NCI-H2196 treated with DMSO at 0.1 percent for 48 hours (cell line): ENCODE measurements at regions not wholly inside any gene's neighbourhood (a gene's known extent, or its start where the extent isn't known, plus 50 kb on each side); places are given as distances from the start of the nearest gene placed in this dataset.

ENCODE experiments used
- DNase-seq: peaks from one replicate; lab custom pipeline; 2025; ENCODE audit not compliant: unreplicated experiment; lab: John Stamatoyannopoulos, UW

DNA sequence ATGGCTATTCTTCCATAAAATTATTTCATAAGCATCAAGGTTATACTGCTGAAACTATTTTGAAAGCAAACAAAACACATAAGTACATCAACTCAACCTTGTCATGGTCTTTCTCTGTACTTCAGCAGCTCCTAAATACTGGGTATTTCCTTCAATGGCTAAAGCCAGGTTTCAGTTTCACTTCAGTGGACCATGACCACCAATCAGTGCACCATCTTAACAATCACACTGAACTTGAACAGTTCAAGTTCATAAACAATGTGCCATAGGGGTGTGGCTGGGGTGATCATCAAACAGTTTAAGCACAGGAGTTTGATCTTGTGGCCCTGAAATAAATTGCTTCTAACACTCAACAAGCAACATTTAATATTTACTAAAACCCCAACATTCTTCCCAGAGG, 124.1 kb upstream of the FIGN start:
- DNase-seq, result no peak

DNA sequence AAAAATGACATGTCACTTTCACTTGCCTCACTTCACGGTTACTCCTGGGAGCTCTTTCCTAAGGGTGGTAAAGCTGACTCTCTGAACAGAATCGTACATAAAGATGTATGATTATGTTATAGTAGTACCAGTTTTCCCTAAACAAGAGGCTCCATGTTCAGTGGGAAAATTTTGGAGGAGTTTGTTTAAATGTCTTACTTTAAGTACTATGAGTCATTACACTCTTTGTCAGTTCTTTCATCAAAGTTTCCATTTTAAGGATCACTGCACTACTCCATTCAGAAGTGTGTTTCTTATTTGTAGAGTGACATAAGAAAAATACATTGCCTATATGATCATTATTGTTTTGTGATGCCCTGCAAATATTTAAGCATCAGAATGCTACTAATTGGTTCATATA, 121.1 kb upstream of the FIGN start:
- no peak for DNase-seq

DNA sequence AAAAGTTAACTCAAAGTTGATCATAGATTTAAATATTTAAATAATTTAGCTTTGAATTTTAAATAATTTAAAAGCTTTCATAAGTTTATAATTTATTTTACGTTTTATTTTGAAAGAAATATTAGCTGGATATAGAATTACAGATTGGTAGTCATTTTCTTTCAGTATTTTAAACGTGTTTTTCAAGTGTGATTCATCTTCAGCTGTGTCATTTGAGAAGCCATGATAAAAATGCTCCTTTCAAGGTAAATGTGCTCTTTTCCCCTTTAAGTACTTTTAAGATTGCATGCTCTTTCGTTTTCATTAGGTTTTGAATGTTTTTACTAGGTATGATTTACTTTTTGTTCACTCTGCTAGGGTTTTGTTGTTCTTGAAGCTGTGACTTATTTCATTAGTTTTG, 116.8 kb upstream of the FIGN start:
- no peak for DNase-seq

DNA sequence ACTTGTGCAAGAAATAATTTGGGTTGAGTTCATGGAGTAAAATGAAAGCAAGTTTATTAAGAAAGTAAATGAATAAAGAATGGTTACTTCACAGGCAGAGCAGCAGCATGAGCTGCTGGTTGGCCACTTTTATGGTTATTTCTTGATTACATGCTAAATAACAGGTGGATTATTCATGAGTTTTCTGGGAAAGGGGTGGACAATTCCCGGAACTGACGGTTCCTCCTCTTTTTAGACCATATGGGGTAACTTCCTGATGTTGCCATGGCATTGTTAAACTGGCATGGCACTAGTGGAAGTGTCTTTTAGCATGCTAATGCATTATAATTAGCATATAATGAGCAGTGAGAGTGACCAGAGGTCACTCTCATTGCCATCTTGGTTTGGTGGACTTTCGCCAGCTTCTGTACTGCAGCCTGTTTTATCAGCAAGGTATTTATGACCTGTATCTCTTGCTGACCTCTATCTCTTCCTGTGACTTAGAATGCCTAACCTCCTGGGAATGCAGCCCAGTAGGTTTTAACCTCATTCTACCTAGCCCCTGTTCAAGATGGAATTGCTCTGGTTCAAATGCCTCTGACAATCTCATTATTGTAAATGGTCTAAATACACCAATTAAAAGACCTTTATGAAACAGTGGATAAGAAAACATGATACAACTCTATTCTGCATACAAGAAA, 114.1 kb upstream of the FIGN start:
- DNase-seq, result no peak

DNA sequence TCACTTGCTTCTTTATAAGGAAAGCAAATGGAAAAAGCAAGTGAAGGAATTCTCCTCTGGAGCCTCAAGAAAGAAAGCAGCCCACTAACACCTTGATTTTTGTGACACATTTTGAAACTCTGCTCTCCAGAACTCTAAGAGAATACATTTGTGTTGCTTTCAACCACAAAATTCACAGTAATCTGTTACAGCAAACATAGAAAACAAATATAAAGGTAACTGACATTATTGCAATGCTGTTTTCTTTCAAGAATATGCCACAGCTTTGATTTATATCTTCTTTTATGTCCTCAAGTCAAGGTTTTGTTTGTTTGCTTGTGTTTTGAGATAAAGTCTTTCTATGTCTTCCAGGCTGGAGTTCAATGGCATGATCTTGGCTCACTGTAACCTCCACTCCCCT, 103.1 kb upstream of the FIGN start:
- no peak for DNase-seq

DNA sequence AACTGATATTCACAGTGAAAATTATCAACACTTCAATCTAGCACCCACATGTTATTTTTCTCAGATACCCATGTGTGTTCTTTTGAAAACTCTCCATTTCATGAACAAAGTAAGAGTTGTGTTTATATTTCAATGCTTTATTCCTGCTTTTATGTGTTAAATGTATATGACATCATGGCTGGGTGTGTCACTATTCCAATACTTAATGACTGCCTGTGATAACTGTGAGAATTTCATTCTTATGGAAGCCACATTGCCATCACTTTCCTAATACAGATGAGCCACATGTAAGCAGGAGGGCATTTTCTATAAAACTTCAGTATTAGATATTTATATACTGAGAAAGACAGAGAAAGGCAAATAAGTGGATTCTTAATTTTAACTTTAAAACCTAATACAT, 100.4 kb upstream of the FIGN start:
- no peak for DNase-seq

DNA sequence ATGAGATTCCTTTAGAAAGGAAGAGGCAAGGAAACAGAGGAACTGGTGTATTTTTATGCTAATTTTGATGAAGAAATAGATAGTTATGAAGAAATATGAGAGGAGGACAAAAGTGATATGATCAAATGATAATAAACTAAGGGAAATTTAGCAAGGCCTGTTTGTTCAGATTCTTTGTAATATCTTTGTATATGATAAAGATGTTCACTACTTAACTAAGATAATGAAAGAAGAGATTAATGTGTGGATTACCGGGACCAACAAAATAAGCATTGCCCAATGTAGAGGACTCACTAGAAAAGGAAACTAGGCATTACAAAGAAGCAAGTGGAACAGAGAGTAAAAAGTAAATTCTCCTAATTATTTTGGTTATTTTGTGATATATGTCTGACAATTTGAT, 99.0 kb upstream of the FIGN start:
- no peak for DNase-seq

DNA sequence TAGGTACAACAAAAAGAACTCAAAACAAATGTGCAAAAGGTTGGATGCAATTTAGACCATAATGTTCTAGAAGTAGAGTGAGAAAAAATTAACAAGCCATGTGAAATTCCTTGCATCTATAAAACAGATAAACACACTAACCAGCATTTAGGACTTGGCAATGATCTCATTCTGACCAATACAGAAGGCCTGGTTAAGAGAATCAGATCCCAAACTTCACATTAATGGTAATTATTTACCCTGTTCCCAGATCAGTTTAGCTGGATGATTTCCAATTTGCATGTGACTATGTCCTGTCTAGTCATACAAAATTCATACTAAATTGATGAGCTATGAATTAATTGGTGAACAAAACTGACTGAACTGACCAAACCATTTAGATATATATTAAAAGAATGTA, 98.4 kb upstream of the FIGN start:
- no peak for DNase-seq

DNA sequence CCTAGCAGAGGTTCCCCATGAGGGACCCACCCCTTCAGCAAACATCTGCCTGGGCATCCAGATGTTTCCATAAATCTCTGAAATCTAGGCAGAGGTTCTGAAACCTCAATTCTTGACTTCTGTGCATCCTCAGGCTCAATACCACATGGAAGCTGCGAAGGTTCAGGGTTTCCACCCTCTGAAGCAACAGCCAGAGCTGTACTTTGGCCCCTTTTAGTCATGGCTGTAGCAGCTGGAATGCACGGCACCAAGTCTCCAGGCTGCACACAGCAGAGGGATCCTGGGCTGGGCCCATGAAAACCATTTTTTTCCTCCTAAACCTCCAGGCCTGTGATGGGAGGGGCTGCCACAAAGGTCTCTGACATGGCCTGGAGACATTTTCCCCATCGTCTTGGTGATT, 93.0 kb upstream of the FIGN start:
- DNase-seq, result no peak

DNA sequence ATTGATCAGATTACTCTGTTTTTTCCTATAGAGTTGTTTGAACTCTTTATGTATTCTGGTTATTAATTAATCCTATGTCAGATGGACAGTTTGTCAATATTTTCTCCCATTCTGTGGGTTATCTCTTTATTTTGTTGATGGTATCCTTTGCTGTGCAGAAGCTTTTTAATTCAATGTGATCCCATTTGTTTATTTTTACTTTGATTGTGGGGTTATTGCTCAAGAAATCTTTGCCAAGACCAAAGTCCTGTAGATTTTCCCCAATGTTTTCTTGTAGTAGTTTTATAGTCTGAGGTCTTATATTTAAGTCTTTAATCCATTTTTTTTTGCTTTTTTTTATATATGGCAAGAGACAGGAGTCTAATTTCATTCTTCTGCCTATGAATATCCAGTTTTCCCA, 86.2 kb upstream of the FIGN start:
- DNase-seq, result no peak

DNA sequence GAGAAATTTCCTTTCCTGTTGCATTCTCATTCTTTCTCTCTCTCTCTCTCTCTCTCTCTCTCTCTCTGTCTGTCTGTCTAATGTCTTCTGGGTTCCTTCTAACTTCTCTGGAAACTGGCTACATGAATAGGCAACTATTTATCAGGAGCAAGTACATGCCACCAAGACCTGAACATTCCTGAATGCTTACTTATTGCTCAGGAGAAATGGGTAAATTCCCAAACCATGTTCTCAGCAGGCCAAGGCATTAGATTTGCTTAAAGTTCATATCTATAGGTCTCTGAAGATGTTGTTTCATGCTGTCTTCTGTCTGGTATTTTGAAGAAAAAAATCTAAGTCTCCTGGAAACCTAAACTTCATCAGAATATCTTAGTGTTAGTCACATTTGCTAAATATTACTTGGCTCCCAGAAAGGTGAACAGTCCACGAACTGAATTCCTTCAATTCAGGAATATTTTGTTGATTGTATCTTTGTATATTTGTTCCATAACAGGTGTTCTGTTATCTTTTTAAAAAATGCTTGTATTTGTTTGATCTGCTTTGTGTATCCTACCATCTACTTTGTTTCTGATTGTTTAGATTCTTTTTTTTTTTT, 77.2 kb upstream of the FIGN start:
- DNase-seq, result no peak

DNA sequence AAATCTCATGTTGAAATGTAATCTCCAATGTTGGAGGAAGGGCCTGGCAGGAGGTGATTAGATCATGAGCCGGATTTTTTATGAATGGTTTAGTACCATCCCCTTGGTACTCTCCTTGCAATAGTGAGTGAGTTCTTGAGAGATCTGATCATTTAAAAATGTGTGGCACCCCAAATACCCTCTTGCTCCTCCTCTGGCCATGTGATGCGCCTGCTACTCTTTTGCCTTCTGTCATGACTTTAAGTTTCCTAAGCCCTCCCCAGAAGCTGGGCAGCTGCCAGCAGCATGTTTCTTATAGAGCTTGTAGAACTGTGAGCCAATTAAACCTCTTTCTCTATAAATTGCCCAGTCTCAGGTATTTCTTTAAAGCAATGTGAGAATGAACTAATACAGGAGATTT, 72.6 kb upstream of the FIGN start:
- DNase-seq, result no peak

DNA sequence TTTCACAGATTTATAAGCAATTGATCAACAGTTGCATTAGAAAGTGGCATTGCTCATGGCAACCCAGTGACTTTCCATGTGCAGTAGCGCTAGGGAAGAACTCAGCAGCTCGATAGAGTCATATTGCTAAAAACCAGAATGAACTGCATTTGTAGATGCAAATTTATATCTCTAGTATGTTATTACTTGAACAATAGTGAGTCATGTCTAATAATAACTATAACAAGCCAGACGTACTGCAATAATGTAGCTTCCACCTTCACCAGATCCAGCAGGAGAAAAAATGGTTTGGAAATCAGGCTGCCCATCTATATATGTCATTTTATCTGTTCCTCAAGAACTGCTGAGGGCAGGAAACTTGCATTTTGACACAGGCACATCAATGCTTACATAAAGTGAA, 66.5 kb upstream of the FIGN start:
- no peak for DNase-seq

DNA sequence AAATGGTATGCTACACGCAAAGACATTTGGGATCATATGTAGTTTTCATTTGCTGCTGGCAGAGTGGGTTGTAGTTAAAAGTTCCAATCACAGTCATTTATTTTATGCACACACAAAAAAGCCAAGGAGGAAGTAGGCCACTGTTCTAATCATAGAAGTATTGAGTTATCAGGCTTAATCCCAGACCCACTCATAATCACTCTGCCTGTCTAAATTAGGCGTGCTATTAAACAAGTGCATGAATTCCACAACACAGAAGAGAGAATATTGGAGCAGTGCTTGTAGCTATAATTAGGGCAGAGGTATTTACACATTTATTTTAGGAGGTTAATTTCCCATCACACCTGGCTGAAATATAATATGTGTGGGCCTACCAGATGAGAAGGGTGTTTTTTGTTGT, 65.7 kb upstream of the FIGN start:
- no peak for DNase-seq

DNA sequence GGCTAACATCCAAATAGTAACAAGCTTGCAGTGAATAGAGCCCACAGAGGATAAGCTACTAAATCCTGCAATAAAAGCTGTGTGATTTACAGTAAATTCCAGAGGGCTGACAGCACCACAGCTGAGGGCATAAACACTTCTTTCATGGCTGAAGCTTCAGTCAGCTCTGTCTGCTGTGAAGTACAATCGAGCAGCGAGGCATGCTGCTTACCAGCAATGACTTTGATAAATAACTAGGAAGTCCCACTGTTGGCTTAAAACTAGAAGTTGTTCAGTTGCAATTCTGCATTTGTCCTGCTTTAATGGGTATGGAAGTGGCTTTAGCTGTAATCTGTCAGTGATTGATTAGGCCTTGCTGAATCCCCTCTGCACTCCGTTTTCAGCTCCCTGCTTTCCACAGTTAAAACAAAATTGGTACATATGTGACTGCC, 65.2 kb upstream of the FIGN start:
- DNase-seq, result no peak

DNA sequence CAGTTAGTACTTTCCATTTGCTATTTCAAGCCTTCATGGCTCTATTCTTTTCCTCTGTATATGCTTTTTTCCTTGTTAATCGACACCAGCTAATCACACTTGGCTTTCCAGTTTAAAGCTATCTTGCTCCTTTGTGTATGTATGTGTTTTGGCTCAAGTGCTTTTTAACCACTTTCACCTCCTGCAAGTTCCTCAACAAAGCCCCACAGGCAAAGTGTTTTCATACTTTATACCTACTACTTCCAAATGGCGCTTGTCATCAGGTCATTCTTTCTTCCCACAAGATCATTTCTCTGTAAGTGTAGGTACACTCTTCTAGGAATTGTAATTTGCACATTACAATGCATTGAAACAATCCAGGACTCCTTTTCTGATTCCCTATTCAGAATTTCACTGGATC, 64.0 kb upstream of the FIGN start:
- DNase-seq, result no peak

DNA sequence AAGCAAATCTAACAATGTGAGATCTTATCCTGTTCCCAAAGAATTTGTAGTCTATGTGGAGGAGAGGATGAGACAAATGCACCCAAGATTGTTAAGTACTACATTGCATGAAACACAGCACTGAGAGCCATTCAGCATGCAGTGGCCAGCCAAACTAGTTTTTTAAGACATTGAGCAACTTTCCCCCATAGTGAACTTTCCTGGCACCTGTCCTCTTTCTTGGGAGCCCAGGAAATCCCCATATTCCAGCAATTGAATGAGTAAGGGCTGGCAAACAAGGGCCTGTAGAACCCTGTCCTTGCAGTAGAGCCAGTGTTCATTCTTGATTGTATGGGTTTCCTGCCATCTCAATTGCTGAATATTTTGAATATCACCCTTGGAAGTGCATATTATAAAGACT, 58.8 kb upstream of the FIGN start:
- DNase-seq, result no peak
